ENCODE measurements at regions not wholly inside any gene's neighbourhood (a gene's known extent, or its start where the extent isn't known, plus 50 kb on each side); places are given as distances from the start of the nearest gene placed in this dataset.

DNA sequence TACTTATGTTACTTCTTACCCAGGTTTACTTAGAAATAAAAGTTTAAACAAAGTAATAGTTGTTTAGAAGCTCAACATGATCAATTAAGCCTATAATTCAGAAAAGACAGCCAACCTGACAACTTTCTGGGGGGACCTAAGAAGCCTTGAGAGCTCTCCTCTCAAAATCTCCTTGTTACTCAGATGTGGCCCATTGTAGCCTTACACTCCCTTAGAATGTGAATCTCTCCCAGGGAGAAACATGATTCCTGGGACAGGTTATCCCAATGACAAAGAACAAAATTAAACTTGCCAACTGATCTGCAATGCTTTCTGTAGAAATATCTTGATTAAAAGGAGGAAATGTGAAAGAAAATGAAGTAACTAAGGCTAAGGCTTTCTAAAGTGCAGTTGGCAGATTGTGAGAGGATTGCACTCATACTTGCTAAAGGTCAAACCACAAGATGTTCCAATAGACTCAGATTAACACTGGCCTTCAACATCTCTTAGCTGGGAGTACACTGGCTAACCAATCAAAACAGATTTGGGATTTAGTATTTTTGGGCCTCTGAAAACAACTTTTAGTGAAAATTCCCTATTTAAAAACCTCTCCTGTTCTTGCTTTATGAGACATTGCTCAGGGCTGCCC, 72.3 kb upstream of the TMX1 start:
- Histone ChIP-seq H4K20me1 (ENCODE audit: insufficient read depth, low read length) (no peaks in the 10 kb centered on the region), H2AFZ (ENCODE audit: low read length) (no peak overlapping the region), H3K27ac (ENCODE audit: low read depth, low read length, poor library complexity, severe bottlenecking) (no peak overlapping the region), H3K4me1 (ENCODE audit: insufficient read depth, low read length, poor library complexity, severe bottlenecking) (no peaks in the 10 kb centered on the region), H3K9me3 (ENCODE audit: low read length) (no peaks in the 10 kb centered on the region), H3K4me2 (ENCODE audit: low read length) (no peak overlapping the region), H3K36me3 (ENCODE audit: insufficient read depth, low read length) (no peaks in the 10 kb centered on the region), H3K79me2 (ENCODE audit: insufficient read depth, low read depth, low read length) (no peaks in the 10 kb centered on the region), H3K9me2 (ENCODE audit: insufficient read depth, low read length) (no peaks in the 10 kb centered on the region), H3K4me3 (ENCODE audit: low read depth, low read length, poor library complexity, severe bottlenecking) (no peak overlapping the region)
- BruUV-seq (replicated peaks), result no TSS peak
- ChIA-PET POLR2A (interaction anchor here (0.5 kb wide), 2 partner anchors 67 to 567 kb away, joined by 4 read pairs; no protein-coding TSS in a partner anchor), CTCF (ENCODE audit: unreplicated experiment) (interaction anchor here (0.5 kb wide), 1 partner anchor 51 kb away, joined by 3 read pairs; no protein-coding TSS in a partner anchor)
- intact Hi-C loops (cut with micrococcal nuclease; ENCODE audit: unreplicated experiment), result no loop called here
- no peak for TF ChIP-seq EZH2phosphoT487 (IDR thresholded peaks at IDR 0.05; ENCODE audit: borderline replicate concordance, low read depth, low read length)
- TF ChIP-seq, protein P1, sequence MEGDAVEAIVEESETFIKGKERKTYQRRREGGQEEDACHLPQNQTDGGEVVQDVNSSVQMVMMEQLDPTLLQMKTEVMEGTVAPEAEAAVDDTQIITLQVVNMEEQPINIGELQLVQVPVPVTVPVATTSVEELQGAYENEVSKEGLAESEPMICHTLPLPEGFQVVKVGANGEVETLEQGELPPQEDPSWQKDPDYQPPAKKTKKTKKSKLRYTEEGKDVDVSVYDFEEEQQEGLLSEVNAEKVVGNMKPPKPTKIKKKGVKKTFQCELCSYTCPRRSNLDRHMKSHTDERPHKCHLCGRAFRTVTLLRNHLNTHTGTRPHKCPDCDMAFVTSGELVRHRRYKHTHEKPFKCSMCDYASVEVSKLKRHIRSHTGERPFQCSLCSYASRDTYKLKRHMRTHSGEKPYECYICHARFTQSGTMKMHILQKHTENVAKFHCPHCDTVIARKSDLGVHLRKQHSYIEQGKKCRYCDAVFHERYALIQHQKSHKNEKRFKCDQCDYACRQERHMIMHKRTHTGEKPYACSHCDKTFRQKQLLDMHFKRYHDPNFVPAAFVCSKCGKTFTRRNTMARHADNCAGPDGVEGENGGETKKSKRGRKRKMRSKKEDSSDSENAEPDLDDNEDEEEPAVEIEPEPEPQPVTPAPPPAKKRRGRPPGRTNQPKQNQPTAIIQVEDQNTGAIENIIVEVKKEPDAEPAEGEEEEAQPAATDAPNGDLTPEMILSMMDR (conservative IDR thresholded peaks at IDR 0.05; ENCODE audit: low read length), result no peak
- no peak for DNase-seq (ENCODE audit: low spot score)

DNA sequence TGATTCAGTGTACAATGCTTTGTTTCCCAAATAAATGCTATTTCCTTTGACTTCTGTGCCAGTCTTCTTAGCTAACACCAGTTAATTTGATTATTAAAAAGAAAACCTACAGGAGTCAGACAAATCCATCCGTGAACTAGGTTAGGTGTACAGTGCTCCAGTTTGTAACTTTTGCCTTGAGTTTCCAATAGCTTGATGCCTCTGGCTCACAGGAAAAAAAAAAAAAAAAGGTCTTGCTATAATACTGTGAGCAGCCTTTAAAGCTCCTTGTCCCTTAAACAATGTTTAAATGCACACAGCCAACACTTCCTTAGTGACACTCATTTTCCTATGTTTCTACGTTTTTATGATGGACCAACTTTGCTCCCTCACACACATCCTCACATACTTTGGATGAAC, 71.8 kb upstream of the TMX1 start:
- ChIA-PET CTCF (ENCODE audit: unreplicated experiment) (no interaction called here), POLR2A (interaction anchor here (0.5 kb wide), 2 partner anchors 67 to 568 kb away, joined by 4 read pairs; no protein-coding TSS in a partner anchor)
- Histone ChIP-seq H3K9me3 (ENCODE audit: low read length) (no peaks in the 10 kb centered on the region), H3K4me1 (ENCODE audit: insufficient read depth, low read length, poor library complexity, severe bottlenecking) (no peaks in the 10 kb centered on the region), H3K9me2 (ENCODE audit: insufficient read depth, low read length) (no peaks in the 10 kb centered on the region), H3K4me3 (ENCODE audit: low read depth, low read length, poor library complexity, severe bottlenecking) (no peak overlapping the region), H3K4me2 (ENCODE audit: low read length) (no peak overlapping the region), H2AFZ (ENCODE audit: low read length) (no peak overlapping the region), H3K79me2 (ENCODE audit: insufficient read depth, low read depth, low read length) (no peaks in the 10 kb centered on the region), H3K27ac (ENCODE audit: low read depth, low read length, poor library complexity, severe bottlenecking) (no peak overlapping the region), H3K36me3 (ENCODE audit: insufficient read depth, low read length) (no peaks in the 10 kb centered on the region), H4K20me1 (ENCODE audit: insufficient read depth, low read length) (no peaks in the 10 kb centered on the region)
- TF ChIP-seq, protein P1 (conservative IDR thresholded peaks at IDR 0.05; ENCODE audit: low read length), result no peak
- TF ChIP-seq EZH2phosphoT487 (IDR thresholded peaks at IDR 0.05; ENCODE audit: borderline replicate concordance, low read depth, low read length), result no peak
- no peak for DNase-seq (ENCODE audit: low spot score)
- BruUV-seq (replicated peaks), result no TSS peak
- intact Hi-C loops (cut with micrococcal nuclease; ENCODE audit: unreplicated experiment), result no loop called here

DNA sequence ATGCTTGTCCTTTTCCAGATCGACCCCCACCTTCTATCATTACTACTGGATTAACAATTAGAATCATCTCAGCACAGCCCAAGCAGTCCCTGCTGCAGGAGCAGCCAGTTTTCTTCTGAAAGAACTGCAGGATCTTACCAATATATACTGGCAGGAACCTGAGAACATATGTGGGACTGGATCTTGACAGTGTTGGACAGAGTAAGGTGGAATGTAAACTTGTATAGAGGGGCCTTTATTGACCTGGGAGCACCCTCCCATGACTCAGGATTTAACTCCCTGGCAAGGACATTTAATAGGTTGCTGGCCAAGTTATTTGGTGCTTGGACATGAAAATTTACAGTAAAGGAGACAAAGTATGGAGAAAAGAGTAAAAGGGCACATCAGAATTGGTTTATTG, 66.2 kb upstream of the TMX1 start:
- ChIA-PET CTCF (ENCODE audit: unreplicated experiment) (no interaction called here), POLR2A (interaction anchor here (0.5 to 1.2 kb wide), 2 partner anchors 29 to 1239 kb away, joined by 3 read pairs; no protein-coding TSS in a partner anchor)
- intact Hi-C loops (cut with micrococcal nuclease; ENCODE audit: unreplicated experiment), result no loop called here
- no peak for TF ChIP-seq EZH2phosphoT487 (IDR thresholded peaks at IDR 0.05; ENCODE audit: borderline replicate concordance, low read depth, low read length)
- TF ChIP-seq, protein P1 (conservative IDR thresholded peaks at IDR 0.05; ENCODE audit: low read length), result no peak
- Histone ChIP-seq H3K4me2 (ENCODE audit: low read length) (no peak overlapping the region), H3K36me3 (ENCODE audit: insufficient read depth, low read length) (no peaks in the 10 kb centered on the region), H3K9me3 (ENCODE audit: low read length) (no peaks in the 10 kb centered on the region), H3K9me2 (ENCODE audit: insufficient read depth, low read length) (no peaks in the 10 kb centered on the region), H3K4me1 (ENCODE audit: insufficient read depth, low read length, poor library complexity, severe bottlenecking) (no peaks in the 10 kb centered on the region), H3K4me3 (ENCODE audit: low read depth, low read length, poor library complexity, severe bottlenecking) (no peak overlapping the region), H4K20me1 (ENCODE audit: insufficient read depth, low read length) (no peaks in the 10 kb centered on the region), H2AFZ (ENCODE audit: low read length) (no peak overlapping the region), H3K79me2 (ENCODE audit: insufficient read depth, low read depth, low read length) (no peaks in the 10 kb centered on the region), H3K27ac (ENCODE audit: low read depth, low read length, poor library complexity, severe bottlenecking) (no peak overlapping the region)
- no peak for DNase-seq (ENCODE audit: low spot score)
- no TSS peak for BruUV-seq (replicated peaks)

All from OCI-LY7 (cell line).